Ammon's horn (tissue), 1 donor: ENCODE measurements at regions not wholly inside any gene's neighbourhood (a gene's known extent, or its start where the extent isn't known, plus 50 kb on each side); places are given as distances from the start of the nearest gene placed in this dataset.
"Not testable (repeated sequence)": the region's sequence is repeated elsewhere in the genome, so short reads cannot be mapped to it uniquely, and the experiment has no call there.

Experiments used
- DNase-seq: peaks from one replicate; pipeline ENCODE4 v3.0.0-alpha.2; 2016; ENCODE audit warnings: low spot score

DNA sequence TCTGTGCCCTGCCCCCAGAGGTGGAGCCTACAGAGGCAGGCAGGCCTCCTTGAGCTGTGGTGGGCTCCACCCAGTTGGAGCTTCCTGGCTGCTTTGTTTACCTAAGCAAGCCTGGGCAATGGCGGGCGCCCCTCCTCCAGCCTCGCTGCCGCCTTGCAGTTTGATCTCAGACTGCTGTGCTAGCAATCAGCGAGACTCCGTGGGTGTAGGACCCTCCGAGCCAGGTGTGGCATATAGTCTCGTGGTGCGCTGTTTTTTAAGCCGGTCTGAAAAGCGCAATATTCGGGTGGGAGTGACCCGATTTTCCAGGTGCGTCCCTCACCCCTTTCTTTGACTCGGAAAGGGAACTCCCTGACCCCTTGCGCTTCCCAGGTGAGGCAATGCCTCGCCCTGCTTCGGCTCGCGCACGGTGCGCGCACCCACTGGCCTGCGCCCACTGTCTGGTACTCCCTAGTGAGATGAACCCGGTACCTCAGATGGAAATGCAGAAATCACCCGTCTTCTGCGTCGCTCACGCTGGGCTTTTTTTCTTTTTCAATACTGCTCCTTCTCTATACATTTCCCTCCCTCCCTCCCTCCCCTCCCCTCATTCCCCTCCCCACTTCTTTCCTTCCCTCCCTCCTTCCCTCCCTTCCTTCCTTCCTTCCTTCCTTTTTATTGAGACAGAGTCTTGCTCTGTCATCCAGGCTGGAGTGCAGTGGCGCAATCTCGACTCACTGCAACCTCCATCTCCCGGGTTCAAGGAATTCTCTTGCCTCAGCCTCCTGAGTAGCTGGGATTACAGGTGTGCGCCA is 197.1 kb upstream of the TBL1XR1 start:
- not testable (repeated sequence) for DNase-seq

DNA sequence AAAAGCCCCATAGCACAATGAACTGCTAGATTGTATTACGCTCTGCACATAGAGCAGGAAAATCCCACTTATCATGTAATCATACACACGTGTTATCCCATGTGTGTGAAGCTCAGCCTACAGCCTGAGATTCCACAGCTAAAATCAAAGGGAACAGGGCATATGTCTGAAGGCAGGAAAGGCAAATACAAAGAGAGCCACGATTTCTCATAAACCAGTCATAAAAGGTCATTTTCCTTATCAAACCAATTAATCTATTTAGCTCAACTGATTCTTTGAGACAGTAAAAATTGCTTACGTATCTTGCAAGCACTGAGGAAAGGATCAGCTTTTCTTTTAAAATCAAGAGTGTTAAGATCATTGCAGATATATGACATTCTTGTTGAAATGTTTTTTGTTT is 199.5 kb upstream of the TBL1XR1 start:
- DNase-seq, result no peak

DNA sequence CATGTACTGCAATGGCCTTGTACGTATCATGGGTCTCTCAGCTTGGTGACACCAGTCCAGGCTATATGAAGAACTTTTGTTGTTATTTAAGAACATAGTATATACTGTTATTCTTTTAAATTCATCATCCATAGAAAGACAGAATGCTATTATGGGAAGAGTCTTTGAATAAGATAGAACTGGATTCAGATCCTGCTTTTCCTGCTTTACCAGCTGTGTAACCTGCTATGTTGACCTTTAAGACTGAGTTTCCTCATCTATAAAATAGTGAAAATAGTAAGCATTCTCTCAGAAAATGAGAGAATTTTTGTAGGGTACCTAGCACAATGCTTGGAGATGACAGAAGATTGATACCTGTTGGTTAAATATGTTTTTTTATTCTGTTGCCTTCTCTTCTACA is 204.1 kb upstream of the TBL1XR1 start:
- no peak for DNase-seq

DNA sequence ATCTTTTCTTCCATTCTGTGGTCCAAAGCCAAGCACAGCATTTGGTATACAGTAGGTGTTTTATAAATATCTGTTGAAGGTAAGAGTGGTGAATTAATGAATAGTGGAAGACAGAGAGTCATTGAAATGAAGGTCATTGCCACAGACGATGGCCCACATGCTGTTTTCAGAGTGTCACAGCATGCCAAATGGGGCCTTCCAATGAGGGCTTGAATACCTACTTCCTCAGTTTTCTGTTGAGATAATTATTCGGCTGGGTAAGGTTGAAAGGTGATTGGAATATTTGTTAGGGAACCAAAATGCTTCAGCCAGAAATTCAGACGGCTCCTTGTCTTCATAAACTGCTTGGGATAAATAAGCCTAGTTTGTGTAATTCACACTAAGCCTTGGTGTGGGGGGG is 205.3 kb upstream of the TBL1XR1 start:
- no peak for DNase-seq

DNA sequence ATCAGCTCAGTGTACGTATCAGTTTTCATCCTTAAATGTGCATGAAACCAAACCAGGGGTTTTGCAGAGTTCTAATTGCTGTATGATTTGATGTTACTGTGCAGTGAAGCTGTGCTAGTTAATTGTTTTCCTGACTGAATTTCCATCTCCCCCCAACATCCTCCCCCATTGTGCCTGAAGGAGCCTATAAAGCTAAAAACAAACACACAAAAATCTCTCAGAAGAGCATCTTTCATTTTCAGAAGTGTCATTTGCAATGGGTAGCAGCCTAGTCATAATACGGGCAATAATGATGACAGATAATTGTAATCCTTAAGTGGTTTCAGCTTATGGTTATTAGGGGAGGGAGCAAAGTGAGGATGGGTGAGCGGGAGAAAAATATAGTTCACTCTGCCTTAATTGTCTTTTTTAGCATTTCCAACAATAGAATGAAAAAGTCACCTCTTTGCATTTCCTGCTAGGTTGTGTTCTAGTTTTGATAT is 207.9 kb upstream of the TBL1XR1 start:
- DNase-seq, result no peak

DNA sequence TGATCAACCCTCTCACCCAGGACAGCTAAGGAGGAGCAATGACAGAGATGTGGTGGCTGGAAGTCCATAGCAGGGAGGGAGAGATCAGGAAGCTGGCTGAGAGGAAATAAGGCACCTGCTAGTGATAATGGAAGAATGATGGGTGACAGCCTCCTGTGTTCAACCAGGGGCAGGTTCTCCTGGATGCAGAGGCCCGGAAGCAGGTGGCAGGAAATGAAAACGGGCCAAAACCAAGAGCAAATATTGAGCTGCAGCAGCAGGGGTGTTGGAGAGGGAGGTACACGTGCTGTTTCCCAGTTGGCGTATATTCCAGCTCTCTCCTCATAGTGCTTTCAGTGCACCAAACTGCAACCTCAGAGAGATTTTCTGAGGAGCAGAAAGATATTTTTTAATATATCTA is 213.4 kb upstream of the TBL1XR1 start:
- DNase-seq, result peak; percentile 11

DNA sequence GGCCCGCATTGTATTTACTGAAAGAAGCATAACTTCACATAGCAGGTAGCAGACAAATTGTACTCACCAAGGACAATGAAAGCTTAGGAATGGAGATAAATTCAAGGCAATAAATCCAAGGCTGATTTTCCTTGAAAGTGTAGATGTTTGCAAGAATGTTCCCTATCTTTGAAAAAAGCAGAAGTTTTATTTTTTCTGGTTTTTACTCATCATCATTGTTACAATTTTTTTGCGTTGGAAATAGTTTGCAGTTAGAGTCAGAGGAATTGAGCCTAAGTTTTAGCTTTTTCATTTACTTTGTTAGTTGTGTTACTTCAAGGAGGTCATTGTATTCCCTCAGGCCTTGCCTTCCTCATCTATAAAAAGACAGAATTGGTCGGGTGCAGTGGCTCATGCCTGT is 213.9 kb upstream of the TBL1XR1 start:
- DNase-seq, result no peak

DNA sequence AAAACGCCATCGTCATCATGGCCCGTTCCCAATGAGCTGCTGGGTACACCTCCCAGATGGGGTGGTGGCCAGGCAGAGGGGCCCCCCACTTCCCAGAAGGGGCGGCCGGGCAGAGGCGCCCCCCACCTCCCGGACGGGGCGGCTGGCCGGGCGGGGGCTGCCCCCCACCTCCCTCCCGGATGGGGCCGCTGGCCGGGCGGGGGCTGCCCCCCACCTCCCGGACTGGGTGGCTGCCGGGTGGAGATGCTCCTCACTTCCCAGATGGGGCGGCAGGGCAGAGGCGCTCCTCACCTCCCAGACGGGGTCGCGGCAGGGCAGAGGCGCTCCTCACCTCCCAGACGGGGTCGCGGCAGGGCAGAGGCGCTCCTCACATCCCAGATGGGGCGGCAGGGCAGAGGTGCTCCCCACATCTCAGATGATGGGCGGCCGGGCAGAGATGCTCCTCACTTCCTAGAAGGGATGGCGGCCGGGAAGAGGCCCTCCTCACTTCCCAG is 215.4 kb upstream of the TBL1XR1 start:
- DNase-seq, result not testable (repeated sequence)

DNA sequence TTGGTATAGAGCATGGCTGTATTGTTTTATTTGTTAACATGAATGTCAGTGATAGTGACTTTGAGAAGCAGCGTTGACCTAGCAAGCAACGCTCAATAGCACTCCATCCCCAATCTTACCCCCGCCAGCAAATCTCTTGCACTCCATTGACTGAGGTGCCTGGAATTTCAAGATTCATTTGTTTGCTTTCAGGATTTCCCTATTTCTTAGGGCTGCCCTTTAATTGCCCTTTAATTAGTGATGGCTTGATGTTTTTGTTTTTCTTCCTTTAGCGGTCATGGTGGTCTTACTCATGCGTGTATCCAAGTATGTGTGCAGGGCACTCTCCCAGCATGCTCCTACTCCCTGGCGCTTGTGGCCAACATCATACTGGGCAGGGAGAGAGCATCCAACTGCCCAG is 216.8 kb upstream of the TBL1XR1 start:
- no peak for DNase-seq

DNA sequence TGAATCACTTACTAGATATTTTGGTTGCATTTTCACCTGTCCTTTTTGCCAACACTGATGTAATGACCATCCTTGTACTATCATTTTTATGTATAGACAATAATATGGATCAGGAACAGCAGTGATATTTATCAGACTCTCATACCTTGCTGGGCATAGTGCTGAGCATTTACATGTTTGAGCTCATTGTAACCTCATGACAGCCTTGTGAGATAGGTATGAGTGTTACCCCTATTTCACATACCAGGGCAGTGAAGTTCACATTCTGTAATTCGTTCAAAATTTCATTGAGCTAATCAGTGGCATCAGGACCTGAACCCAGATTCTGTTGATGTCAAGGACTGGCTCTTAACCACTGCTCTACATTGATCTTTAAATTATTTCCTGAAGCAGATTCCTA is 221.5 kb upstream of the TBL1XR1 start:
- no peak for DNase-seq

DNA sequence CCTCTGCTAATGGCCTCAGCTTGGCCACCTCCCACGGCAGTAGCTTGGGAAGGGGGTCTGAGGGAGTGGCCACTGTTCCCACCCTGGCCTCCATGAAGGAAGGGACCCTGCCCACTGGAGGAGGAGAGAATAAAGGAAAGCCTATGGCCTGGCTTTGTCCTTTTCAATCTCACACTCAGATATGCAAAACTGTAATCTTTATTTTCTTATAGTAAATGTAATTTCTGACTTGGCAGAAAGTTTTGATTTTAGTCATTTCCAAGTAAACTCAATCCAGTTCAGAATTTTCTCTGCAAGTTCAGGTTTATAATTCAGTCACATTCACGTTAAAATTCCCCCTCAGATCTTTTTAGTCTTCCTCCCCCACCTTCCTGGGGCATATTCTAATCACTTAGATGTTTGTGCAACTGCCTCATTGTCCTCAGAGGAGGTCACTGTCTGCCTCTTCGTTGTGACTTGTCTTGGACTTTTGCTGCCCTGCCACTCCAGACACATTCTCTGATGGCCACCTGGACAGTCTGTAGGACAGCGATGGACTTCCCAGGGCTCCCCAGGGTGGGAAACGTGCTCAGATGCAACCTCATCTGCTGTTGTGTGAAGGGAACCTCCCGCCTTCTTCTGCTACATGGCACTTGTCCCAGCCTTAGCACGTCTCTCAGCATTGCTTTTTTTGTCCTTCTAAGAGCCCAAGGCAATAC is 222.8 kb upstream of the TBL1XR1 start:
- no peak for DNase-seq

DNA sequence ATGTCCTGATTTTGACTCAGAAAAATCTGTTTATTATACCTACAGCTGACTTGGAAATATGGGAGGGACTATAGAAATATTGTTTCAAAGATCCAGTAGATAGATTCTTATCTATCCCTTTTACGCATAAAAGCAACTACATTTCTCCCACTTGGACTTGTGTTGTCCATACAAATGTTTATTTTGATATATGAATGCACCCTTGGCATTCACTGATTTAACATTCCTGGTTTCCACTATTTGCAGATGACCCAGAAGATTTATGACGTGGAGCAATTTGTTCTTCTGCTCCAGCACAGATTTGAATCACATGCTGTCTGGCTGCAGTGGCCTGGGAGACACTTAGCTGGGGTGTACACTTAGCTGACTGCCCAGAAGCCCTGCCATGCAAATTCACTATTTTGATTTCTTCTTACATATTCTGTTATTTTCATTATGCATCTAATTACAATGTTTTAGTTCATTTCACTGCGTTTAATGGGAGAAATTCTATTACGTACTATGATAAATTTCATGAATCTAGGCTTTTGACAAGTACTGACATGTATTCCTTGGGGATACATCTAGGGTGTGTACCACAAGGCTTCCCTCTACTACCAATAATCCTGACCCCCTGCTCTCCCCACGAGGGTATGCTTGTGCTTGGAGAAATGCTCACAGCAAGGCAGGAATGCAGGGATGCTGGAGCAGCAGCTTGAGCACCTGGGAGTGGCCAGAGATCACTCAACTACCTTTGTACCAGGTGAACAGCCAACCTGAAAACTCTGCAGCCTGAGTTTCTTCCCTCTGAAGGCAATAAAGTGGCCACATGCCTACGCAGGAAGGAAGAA is 223.6 kb upstream of the TBL1XR1 start:
- DNase-seq, result no peak

DNA sequence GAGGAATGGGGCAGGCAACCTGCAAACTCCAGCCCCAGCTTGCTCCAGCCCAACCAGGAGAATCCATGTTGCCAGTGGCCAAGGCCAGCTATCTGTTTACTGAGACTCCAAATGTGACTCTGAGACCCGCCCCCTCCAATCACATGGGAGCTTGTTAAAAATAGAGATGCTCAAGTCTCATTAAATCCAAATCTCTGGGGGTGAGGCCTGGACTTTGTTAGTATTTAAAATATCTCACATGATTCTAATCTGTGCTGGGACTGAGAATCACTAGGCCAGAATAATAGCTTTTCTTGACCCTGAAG is 224.2 kb upstream of the TBL1XR1 start:
- DNase-seq, result no peak

DNA sequence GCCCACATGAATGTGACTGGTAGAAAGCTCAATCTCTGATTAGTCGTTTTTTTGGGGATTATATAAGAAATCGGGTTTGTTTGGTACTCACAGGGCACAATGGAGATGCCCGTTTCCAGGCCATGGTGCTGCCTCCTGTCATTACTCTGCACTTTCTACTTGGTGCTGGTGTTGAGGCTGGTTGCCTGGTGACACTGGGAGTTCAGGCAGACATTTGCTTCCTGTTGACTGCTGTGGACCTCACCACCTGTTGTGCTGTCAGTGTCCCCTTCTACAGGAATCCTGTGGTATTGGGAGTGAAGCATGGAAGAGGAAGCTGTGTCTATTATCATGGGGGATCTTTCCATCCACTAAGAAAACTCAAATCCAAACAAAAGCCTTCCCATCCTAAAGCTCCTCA is 227.2 kb upstream of the TBL1XR1 start:
- DNase-seq, result no peak

DNA sequence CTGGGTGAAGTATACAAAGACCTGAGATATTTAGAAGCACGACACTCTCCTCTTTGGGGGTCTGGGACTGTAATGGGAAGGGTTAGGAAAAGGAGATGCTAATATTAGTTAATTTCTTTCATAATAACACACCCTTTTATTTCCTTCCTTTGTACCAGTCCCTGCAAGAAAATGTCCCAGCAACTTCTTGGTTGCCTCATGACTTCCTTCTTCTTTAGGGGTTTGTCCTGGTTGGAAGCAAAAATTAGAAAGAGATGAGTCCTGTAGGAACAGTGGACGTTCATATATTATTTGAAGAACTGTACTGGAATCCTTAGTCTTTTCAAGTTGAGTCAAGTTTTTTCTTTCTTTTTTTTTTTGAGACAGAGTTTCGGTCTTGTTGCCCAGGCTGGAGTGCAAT is 227.8 kb upstream of the TBL1XR1 start:
- no peak for DNase-seq

DNA sequence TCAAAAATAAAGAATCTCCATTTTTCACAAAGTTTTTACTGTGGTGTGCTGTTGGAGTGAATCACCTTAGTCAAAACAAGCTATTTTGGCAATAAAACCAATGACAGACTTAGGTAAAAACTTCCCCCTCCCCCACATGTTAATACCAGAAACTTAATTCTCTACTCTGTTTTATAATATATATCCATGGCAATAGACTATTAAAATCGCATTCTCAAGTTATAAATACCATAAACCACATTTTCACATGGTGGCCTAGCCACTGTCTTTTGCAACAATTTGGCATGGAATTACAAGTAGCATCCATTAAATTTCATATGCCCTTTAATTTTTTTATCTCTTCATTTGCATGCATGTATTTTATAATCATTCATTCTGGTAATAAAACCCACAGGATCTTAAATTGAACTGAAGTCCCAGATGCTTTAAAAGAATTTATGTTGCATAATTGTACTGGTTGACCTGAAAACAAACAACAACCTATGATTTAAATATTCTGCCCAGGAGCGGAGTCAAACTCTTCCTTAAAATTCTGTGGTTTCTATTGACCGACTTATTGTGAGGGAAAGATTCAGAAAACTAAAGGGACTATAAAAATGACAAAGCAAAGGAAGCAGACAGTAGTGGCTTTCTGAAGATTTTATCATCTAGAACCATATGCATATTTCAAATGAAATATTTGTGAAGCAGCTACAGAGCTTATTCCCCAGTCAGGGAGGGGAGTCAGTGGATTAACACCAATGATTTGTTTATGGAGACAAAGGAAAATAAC is 229.0 kb upstream of the TBL1XR1 start:
- DNase-seq, result no peak

DNA sequence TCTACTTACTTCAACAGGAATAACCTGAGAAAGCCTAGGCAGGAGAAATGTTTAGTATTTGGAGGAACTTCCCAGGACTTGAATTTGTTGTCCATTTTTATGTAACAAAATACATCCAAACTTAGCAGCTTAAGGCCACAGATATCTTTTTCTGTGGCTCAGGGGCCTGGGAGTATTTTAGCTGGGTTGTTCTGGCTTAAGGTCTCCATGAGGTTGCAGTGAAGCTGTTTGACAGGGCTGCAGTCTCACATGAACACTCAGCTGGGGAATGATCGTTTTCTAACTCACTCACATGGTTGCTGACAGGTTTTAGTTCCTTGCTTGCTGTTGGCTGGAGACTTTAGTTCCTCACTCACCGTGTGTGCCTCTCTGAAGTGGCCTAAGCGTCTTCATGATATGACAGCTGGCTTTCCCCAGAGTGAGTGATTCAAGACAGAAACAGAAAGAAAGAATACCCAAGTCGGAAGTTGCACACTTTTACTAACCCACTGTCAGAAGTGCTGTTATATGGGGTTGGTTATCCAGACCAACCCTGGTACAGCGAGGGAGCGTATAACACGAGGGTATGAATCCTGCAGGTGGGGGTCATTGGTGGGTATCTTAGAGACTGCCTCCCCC is 229.7 kb upstream of the TBL1XR1 start:
- DNase-seq, result no peak

DNA sequence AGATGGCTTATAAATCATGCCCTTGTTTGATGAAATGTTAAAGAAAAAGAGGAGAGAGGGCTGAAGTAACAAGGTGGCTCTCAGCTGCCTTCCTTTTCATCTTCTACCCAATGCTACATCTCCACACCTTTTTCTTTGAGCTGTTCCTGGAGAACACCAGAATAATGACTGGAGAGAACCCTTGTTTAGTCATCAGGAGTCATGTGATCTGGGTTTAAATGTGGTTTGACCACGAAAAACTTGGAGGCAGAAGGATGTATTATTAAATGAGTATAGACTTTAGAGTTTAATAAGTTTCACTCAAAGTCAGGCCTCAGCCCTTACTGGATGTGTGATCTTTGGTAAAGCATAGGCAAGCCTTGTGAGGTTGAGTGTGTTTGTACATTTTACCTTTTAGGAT is 230.3 kb upstream of the TBL1XR1 start:
- DNase-seq, result no peak

DNA sequence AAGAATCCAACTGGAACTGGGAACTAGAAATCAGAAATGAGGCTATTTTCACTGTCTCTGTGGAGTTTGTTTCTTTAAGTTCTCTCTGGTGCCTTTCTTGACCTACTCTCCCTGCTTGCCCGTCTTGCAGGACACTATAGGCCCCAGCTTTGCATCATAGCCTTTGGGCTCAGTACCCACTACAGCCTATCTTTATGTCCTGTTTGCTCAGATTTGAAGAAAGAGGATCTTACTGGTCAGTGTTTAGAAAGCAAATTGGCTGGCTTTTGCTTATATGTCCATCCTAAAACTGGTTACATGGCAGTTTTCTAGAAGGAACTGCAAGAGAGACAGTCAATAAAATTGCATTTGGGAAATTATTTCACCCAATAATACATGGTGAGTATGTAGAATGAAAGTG is 231.8 kb upstream of the TBL1XR1 start:
- no peak for DNase-seq

DNA sequence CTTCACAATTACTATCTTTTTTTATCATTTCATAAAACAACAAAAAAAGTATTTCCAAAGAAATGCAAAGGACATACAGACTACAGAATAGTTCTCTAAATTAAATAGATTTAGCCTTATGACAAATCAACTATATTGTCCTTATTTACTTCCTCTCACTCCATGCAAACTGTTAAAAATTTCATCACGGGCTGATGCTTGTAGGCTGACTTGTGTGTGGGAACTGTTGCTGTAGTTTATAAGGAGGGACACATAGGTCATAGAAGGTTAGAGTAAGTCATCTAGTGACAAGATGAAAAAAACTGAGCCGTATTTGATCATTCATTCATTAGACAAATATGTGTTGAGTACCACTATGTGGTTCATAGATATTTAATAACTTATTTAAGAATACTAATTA is 232.5 kb upstream of the TBL1XR1 start:
- no peak for DNase-seq

DNA sequence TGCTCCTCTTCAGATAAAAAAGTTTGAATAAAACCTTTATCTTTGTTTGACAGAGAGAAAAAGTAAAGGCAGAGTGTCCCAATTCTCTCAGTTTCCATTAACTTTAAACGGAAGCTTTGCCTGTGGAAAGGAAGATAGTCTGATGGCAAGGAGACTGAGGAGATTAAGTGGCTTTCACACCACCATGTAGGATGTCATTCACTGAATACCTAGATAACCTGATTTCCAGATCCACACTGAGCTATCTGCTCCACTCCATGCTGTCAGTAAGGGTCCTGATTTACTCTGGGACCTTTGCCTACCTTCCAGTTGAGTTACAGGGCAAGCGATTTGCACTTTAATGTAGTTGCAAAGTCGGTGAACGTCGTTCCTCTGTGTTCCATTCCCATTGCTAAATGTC is 233.4 kb upstream of the TBL1XR1 start:
- DNase-seq, result no peak
